ENCODE measurements at regions not wholly inside any gene's neighbourhood (a gene's known extent, or its start where the extent isn't known, plus 50 kb on each side); places are given as distances from the start of the nearest gene placed in this dataset.

DNA sequence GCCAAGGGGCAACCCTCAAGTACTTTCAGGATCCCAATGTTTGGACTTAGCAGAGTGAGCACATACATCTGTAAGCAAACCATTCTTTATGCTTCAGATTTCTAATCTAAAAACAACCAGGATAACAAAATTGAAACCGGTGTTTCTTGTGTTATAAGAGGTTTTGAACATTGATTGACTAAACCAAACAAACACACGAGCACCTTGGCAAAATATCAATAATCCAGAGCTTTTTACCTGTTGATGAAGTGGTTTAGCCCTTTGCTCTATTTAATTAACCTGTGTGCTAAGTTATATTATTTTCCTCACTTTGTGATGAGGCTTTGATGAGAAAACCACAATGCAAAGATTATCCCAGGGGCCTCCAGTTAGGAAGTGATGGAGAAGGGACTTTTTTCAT lies 255.3 kb upstream of the CXXC4 start:
- TF ChIP-seq ZNF660 (tag by site-specific recombination; IDR thresholded peaks at IDR 0.05) (no peak), GLIS2 (tag by site-specific recombination; IDR thresholded peaks at IDR 0.05) (no peak), ZNF121 (tag by site-specific recombination; IDR thresholded peaks at IDR 0.05) (no peak), ZNF175 (tag by site-specific recombination; IDR thresholded peaks at IDR 0.05) (no peak)
- CTCF ChIA-PET, result no interaction called here
- H3K27ac ChIP-seq (ENCODE audit: extremely low read depth, low read depth, low read length), result no peak overlapping the region
- POLR2A ChIA-PET, result no interaction called here
- H3K36me3 ChIP-seq (ENCODE audit: control insufficient read depth in 2 of 2, insufficient read depth in 1 of 2, low read length in 2 of 2), result no peaks in the 10 kb centered on the region
- no peaks in the 10 kb centered on the region for H3K9me3 ChIP-seq (ENCODE audit: control insufficient read depth, insufficient read depth, low read depth, low read length)
- H3K4me3 ChIP-seq (ENCODE audit: low read depth, low read length), result no peak overlapping the region
- H3K4me1 ChIP-seq (ENCODE audit: control insufficient read depth, insufficient read depth, low read length), result no peaks in the 10 kb centered on the region

DNA sequence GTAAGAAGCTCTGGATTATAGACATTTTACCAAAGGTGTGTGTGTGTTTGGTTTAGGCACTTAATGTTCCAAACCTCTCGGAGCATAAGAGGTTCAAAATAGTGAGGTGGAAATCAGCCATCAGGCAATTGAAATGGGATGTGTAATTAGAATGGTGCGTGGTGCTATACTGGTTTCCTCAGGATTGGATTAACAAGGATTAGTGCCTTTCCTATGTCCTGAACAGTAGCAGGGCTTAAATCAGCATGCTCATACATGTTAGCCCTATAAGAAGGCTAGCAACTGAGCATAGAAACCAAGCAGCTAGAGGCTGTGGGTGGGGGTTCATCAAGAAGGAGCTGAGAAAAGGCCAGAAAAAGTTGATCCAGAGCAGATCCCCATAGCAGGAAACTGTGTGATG lies 256.8 kb upstream of the CXXC4 start:
- no peaks in the 10 kb centered on the region for H3K36me3 ChIP-seq (ENCODE audit: control insufficient read depth in 2 of 2, insufficient read depth in 1 of 2, low read length in 2 of 2)
- no peak overlapping the region for H3K27ac ChIP-seq (ENCODE audit: extremely low read depth, low read depth, low read length)
- TF ChIP-seq ZBTB17 (tag by site-specific recombination; IDR thresholded peaks at IDR 0.05), result no peak
- TF ChIP-seq ZNF558 (tag by site-specific recombination; IDR thresholded peaks at IDR 0.05), result no peak
- no peak for TF ChIP-seq ZNF146 (tag by site-specific recombination; IDR thresholded peaks at IDR 0.05)
- no peak for TF ChIP-seq ZSCAN18 (tag by site-specific recombination; IDR thresholded peaks at IDR 0.05)
- TF ChIP-seq, protein P1, sequence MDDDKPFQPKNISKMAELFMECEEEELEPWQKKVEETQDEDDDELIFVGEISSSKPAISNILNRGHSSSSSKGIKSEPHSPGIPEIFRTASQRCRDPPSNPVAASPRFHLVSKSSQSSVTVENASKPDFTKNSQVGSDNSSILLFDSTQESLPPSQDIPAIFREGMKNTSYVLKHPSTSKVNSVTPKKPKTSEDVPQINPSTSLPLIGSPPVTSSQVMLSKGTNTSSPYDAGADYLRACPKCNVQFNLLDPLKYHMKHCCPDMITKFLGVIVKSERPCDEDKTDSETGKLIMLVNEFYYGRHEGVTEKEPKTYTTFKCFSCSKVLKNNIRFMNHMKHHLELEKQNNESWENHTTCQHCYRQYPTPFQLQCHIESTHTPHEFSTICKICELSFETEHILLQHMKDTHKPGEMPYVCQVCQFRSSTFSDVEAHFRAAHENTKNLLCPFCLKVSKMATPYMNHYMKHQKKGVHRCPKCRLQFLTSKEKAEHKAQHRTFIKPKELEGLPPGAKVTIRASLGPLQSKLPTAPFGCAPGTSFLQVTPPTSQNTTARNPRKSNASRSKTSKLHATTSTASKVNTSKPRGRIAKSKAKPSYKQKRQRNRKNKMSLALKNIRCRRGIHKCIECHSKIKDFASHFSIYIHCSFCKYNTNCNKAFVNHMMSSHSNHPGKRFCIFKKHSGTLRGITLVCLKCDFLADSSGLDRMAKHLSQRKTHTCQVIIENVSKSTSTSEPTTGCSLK (tag by site-specific recombination; IDR thresholded peaks at IDR 0.05), result no peak
- no peak for TF ChIP-seq ZNF768 (tag by site-specific recombination; IDR thresholded peaks at IDR 0.05)
- no peak for TF ChIP-seq ZNF658 (tag by site-specific recombination; IDR thresholded peaks at IDR 0.05)
- TF ChIP-seq ZNF488 (tag by site-specific recombination; IDR thresholded peaks at IDR 0.05), result no peak
- TF ChIP-seq ZNF777 (tag by site-specific recombination; IDR thresholded peaks at IDR 0.05; ENCODE audit: borderline replicate concordance), result no peak
- no peak for TF ChIP-seq KLF7 (tag by site-specific recombination; IDR thresholded peaks at IDR 0.05; ENCODE audit: borderline replicate concordance)
- no peak for TF ChIP-seq ZNF843 (tag by site-specific recombination; IDR thresholded peaks at IDR 0.05)
- TF ChIP-seq SP2 (tag by site-specific recombination; IDR thresholded peaks at IDR 0.05), result no peak
- no peak for TF ChIP-seq ZNF664 (tag by site-specific recombination; IDR thresholded peaks at IDR 0.05)
- TF ChIP-seq ZNF121 (tag by site-specific recombination; IDR thresholded peaks at IDR 0.05), result no peak
- no peak for TF ChIP-seq ZNF335 (tag by site-specific recombination; conservative IDR thresholded peaks at IDR 0.05)
- no peak for TF ChIP-seq ZNF624 (tag by site-specific recombination; IDR thresholded peaks at IDR 0.05)
- no peak for TF ChIP-seq ZBTB7A (tag by site-specific recombination; IDR thresholded peaks at IDR 0.05; ENCODE audit: low read depth)
- no peak for TF ChIP-seq ZBTB21 (tag by site-specific recombination; IDR thresholded peaks at IDR 0.05)
- no peak for TF ChIP-seq SP3 (tag by site-specific recombination; IDR thresholded peaks at IDR 0.05)
- TF ChIP-seq ZXDB (tag by site-specific recombination; IDR thresholded peaks at IDR 0.05), result no peak
- H3K4me1 ChIP-seq (ENCODE audit: control insufficient read depth, insufficient read depth, low read length), result no peaks in the 10 kb centered on the region
- no peaks in the 10 kb centered on the region for H3K9me3 ChIP-seq (ENCODE audit: control insufficient read depth, insufficient read depth, low read depth, low read length)
- ChIA-PET CTCF (no interaction called here), POLR2A (no interaction called here)
- no peak overlapping the region for H3K4me3 ChIP-seq (ENCODE audit: low read depth, low read length)

Measured in HEK293 (cell line).